ENCODE measurements at regions not wholly inside any gene's neighbourhood (a gene's known extent, or its start where the extent isn't known, plus 50 kb on each side); places are given as distances from the start of the nearest gene placed in this dataset.
"Not testable (repeated sequence)": the region's sequence is repeated elsewhere in the genome, so short reads cannot be mapped to it uniquely, and the experiment has no call there.

GRCh38 chr10:118455181-118455695 is 113.1 kb upstream of the FAM204A start:
- H3K4me3 ChIP-seq = no peak overlapping the region
- H3K36me3 ChIP-seq = no peaks in the 10 kb centered on the region
- DNase-seq = no peak
- peaks cover 9% of the 10 kb centered on the region for H3K27me3 ChIP-seq
- H3K9me3 ChIP-seq = no peaks in the 10 kb centered on the region; the same call in 1 of the 2 replicates

GRCh38 chr10:118454211-118454610 is 112.1 kb upstream of the FAM204A start:
- no peaks in the 10 kb centered on the region for H3K36me3 ChIP-seq
- H3K4me3 ChIP-seq = no peak overlapping the region
- H3K9me3 ChIP-seq = no peaks in the 10 kb centered on the region; the same call in 1 of the 2 replicates
- no peak for DNase-seq
- H3K27me3 ChIP-seq = peaks cover 5% of the 10 kb centered on the region

GRCh38 chr10:118452098-118452497 is 110.0 kb upstream of the FAM204A start:
- no peak overlapping the region for H3K4me3 ChIP-seq
- no peaks in the 10 kb centered on the region; the same call in 1 of the 2 replicates for H3K9me3 ChIP-seq
- peaks cover 2% of the 10 kb centered on the region for H3K27me3 ChIP-seq
- no peaks in the 10 kb centered on the region for H3K36me3 ChIP-seq
- DNase-seq = no peak

GRCh38 chr10:118449521-118449920 is 107.4 kb upstream of the FAM204A start:
- H3K36me3 ChIP-seq = no peaks in the 10 kb centered on the region
- H3K4me3 ChIP-seq = no peak overlapping the region
- peaks cover 2% of the 10 kb centered on the region for H3K27me3 ChIP-seq
- DNase-seq = no peak
- H3K9me3 ChIP-seq = no peaks in the 10 kb centered on the region; the same call in 1 of the 2 replicates

- Histone ChIP-seq H3K36me3 (no peaks in the 10 kb centered on the region), H3K27me3 (peaks cover 2% of the 10 kb centered on the region; the same call in 1 of the 2 replicates)
- no peak for DNase-seq
Observed at GRCh38 chr10:118448744-118449143, 106.6 kb upstream of the FAM204A start.

GRCh38 chr10:118447478-118448270 is 105.5 kb upstream of the FAM204A start:
- Histone ChIP-seq H3K4me3 (no peak overlapping the region), H3K9me3 (no peaks in the 10 kb centered on the region; the same call in 1 of the 2 replicates), H3K27me3 (peaks cover 2% of the 10 kb centered on the region; the same call in 1 of the 2 replicates), H3K36me3 (no peaks in the 10 kb centered on the region)
- peak; percentile 38 for DNase-seq

More at GRCh38 chr10:118448744-118449143, 106.6 kb upstream of the FAM204A start:
- H3K9me3 ChIP-seq = no peaks in the 10 kb centered on the region; the same call in 1 of the 2 replicates
- no peak overlapping the region for H3K4me3 ChIP-seq

GRCh38 chr10:118445535-118445934 is 103.4 kb upstream of the FAM204A start:
- no peaks in the 10 kb centered on the region; the same call in 1 of the 2 replicates for H3K27me3 ChIP-seq
- no peak for DNase-seq
- no peaks in the 10 kb centered on the region for H3K36me3 ChIP-seq
- H3K4me3 ChIP-seq = no peak overlapping the region
- no peaks in the 10 kb centered on the region for H3K9me3 ChIP-seq

- H3K27me3 ChIP-seq = no peaks in the 10 kb centered on the region
- H3K36me3 ChIP-seq = no peaks in the 10 kb centered on the region
- H3K9me3 ChIP-seq = no peaks in the 10 kb centered on the region
- no peak for DNase-seq
- H3K4me3 ChIP-seq = no peak overlapping the region
Observed at GRCh38 chr10:118444069-118444468, 101.9 kb upstream of the FAM204A start.

- DNase-seq = no peak
- no peak overlapping the region for H3K4me3 ChIP-seq
- no peaks in the 10 kb centered on the region for H3K9me3 ChIP-seq
- no peaks in the 10 kb centered on the region for H3K27me3 ChIP-seq
- H3K36me3 ChIP-seq = no peaks in the 10 kb centered on the region
Observed at GRCh38 chr10:118442032-118442431, 99.9 kb upstream of the FAM204A start.

- DNase-seq = no peak
- Histone ChIP-seq H3K9me3 (no peaks in the 10 kb centered on the region), H3K4me3 (no peak overlapping the region), H3K36me3 (no peaks in the 10 kb centered on the region), H3K27me3 (peaks cover 5% of the 10 kb centered on the region; the same call in 1 of the 2 replicates)
Observed at GRCh38 chr10:118439824-118440223, 97.7 kb upstream of the FAM204A start.

- H3K9me3 ChIP-seq = no peaks in the 10 kb centered on the region
- peaks cover 5% of the 10 kb centered on the region; the same call in 1 of the 2 replicates for H3K27me3 ChIP-seq
- no peak overlapping the region for H3K4me3 ChIP-seq
- no peaks in the 10 kb centered on the region for H3K36me3 ChIP-seq
- no peak for DNase-seq
Observed at GRCh38 chr10:118436742-118437141, 94.6 kb upstream of the FAM204A start.

- Histone ChIP-seq H3K27me3 (no peaks in the 10 kb centered on the region), H3K9me3 (no peaks in the 10 kb centered on the region), H3K36me3 (no peaks in the 10 kb centered on the region), H3K4me3 (no peak overlapping the region)
- no peak for DNase-seq
Observed at GRCh38 chr10:118430190-118430589, 88.1 kb upstream of the FAM204A start.

- Histone ChIP-seq H3K9me3 (no peaks in the 10 kb centered on the region), H3K36me3 (no peaks in the 10 kb centered on the region), H3K27me3 (no peaks in the 10 kb centered on the region), H3K4me3 (no peak overlapping the region)
- DNase-seq = peak; percentile 78
Observed at GRCh38 chr10:118423800-118424442, 81.8 kb upstream of the FAM204A start.

GRCh38 chr10:118422241-118422640 is 80.1 kb upstream of the FAM204A start:
- no peaks in the 10 kb centered on the region for H3K9me3 ChIP-seq
- DNase-seq = no peak
- no peaks in the 10 kb centered on the region for H3K36me3 ChIP-seq
- no peak overlapping the region for H3K4me3 ChIP-seq
- H3K27me3 ChIP-seq = peaks cover 4% of the 10 kb centered on the region

- peaks cover 11% of the 10 kb centered on the region for H3K27me3 ChIP-seq
- H3K36me3 ChIP-seq, H3K4me3 ChIP-seq, H3K9me3 ChIP-seq, DNase-seq: not testable (repeated sequence)
Observed at GRCh38 chr10:118420049-118420448, 77.9 kb upstream of the FAM204A start.

- no peaks in the 10 kb centered on the region for H3K9me3 ChIP-seq
- peaks cover 10% of the 10 kb centered on the region for H3K27me3 ChIP-seq
- DNase-seq = no peak
- H3K4me3 ChIP-seq = no peak overlapping the region
- no peaks in the 10 kb centered on the region for H3K36me3 ChIP-seq
Observed at GRCh38 chr10:118412932-118413331, 70.8 kb upstream of the FAM204A start.

- Histone ChIP-seq H3K4me3 (no peak overlapping the region), H3K9me3 (no peaks in the 10 kb centered on the region), H3K27me3 (peaks cover 10% of the 10 kb centered on the region; the same call in 1 of the 2 replicates), H3K36me3 (no peaks in the 10 kb centered on the region)
- no peak for DNase-seq
Observed at GRCh38 chr10:118412132-118412760, 70.1 kb upstream of the FAM204A start.
